Testis (tissue), 2 donors: ENCODE measurements at regions not wholly inside any gene's neighbourhood (a gene's known extent, or its start where the extent isn't known, plus 50 kb on each side); places are given as distances from the start of the nearest gene placed in this dataset.

Experiments used
- DNase-seq: peaks from one replicate; pipeline ENCODE4 v3.0.0-alpha.2; 2019
- H3K27ac ChIP-seq, 2 donors: fragments of 200-600 bp; sonication (generic); one replicate each; pipeline ENCODE4 v1.5.1; 2019
- H3K27me3 ChIP-seq: fragments of 200-600 bp; sonication (generic); one replicate; pipeline ENCODE4 v1.5.1; 2019
- H3K36me3 ChIP-seq: fragments of 200-600 bp; sonication (generic); one replicate; pipeline ENCODE4 v1.5.1; 2017; ENCODE audit warnings: low read depth; ENCODE audit errors: missing control alignments
- H3K4me1 ChIP-seq: fragments of 200-600 bp; sonication (generic); one replicate; pipeline ENCODE4 v1.5.1; 2019
- H3K4me3 ChIP-seq, 2 donors: fragments of 200-600 bp; sonication (generic); one replicate each; pipeline ENCODE4 v1.5.1; 2017 to 2019
- H3K9me3 ChIP-seq: fragments of 200-600 bp; sonication (generic); one replicate; pipeline ENCODE4 v1.5.1; 2017
- POLR2A ChIP-seq: fragments of 450-650 bp; IDR thresholded peaks from one replicate; pipeline ENCODE4 v1.6.1; 2017; ENCODE audit warnings: antibody characterized with exemption, mild to moderate bottlenecking, moderate library complexity
- WGBS, 2 donors: methylation state at CpG; one replicate each; pipeline ENCODE4 v1.1.5; 2018; 5-methylcytosine and 5-hydroxymethylcytosine counted together
- intact Hi-C: fragments of 100-400 bp; cut with DNase I; formaldehyde crosslinking; loops from one replicate; pipeline ENCODE4 v1.15.1; 2023; ENCODE audit warnings: low total_unique reads
- TF ChIP-seq, protein P1 (sequence below), 3 experiments: fragments of 450-650 bp in 2 of 3; fragments of 200-600 bp in 1 of 3; sonication (generic) in 1 of 3; IDR thresholded peaks; one replicate each; pipeline ENCODE4 v1.5.1; 2016 to 2019; ENCODE audit warnings: antibody characterized with exemption in 3 of 3, mild to moderate bottlenecking in 2 of 3, moderate library complexity in 1 of 3

DNA sequence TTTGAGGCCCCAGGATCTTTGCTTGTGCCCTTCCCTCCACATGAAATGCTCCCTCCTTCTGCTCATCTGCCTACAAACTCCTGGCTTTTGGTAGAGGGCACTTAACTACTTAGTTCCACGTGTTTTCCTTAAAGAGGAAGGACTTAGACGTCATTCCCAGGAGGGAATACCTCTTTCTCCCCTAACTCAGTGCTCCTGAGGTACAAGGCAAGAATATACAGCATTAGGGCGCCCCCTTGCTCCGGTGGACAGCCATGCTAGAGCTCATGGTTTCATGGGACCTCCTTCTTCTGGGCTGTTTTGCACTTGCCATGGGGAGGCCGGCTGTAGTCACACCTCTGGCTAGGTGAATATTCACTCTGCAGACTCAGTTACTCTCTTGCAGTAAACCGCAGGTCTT is 93.8 kb upstream of the LY86 start:
- no peak overlapping the region for H3K27ac ChIP-seq
- H3K4me1 ChIP-seq: no peaks in the 10 kb centered on the region
- H3K9me3 ChIP-seq: no peaks in the 10 kb centered on the region
- 26 to 61% methylated on average over 6 of the region's 6 CpGs for WGBS, 2 donors
- no peaks in the 10 kb centered on the region for H3K27me3 ChIP-seq
- TF ChIP-seq, protein P1, sequence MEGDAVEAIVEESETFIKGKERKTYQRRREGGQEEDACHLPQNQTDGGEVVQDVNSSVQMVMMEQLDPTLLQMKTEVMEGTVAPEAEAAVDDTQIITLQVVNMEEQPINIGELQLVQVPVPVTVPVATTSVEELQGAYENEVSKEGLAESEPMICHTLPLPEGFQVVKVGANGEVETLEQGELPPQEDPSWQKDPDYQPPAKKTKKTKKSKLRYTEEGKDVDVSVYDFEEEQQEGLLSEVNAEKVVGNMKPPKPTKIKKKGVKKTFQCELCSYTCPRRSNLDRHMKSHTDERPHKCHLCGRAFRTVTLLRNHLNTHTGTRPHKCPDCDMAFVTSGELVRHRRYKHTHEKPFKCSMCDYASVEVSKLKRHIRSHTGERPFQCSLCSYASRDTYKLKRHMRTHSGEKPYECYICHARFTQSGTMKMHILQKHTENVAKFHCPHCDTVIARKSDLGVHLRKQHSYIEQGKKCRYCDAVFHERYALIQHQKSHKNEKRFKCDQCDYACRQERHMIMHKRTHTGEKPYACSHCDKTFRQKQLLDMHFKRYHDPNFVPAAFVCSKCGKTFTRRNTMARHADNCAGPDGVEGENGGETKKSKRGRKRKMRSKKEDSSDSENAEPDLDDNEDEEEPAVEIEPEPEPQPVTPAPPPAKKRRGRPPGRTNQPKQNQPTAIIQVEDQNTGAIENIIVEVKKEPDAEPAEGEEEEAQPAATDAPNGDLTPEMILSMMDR (IDR thresholded peaks at IDR 0.05): peak in 1 of 3 experiments; percentile 26
- TF ChIP-seq POLR2A: no peak
- H3K36me3 ChIP-seq: no peaks in the 10 kb centered on the region
- intact Hi-C loops: no loop called here
- H3K4me3 ChIP-seq: no peak overlapping the region
- DNase-seq: peak; percentile 70

DNA sequence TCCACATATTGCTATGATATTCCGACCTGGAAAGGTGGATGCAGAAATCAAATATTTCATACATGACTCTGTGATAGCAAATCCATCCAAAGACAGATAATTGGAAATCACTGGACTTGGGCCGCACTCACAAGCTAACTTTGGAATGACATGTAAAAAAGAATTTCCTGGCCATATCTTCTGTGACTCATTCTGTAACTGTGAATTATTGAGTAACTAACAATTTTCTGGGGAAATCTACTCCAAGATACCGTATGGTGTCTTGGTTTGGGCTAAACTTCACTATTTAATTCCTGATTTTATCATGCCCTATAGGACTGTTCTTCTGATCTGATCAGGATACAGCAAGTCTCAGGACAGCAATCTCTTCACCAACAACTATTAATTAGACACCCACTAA is 92.7 kb upstream of the LY86 start:
- DNase-seq: no peak
- WGBS, 2 donors: 77 to 85% methylated on average over 3 of the region's 3 CpGs

DNA sequence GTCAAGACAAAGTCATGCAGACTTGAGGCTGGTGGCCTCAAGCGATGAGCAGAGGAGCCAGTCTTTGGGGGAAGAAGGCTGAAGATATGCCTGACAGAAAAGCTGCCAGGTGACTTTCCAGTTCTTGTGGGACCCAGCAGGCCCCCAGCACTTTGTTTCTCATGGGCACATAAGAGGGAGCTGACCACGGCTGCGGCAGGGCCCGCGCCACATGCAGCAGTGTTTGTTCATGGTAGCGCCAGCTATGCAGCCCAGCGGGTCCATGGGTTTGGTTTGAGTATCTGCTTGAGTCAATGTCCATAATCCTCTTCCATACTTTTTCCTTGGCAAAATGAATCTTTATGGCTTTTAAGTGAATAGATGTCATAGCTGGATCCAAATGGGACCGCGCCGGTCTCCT is 91.0 kb upstream of the LY86 start:
- no peak for TF ChIP-seq POLR2A
- H3K36me3 ChIP-seq: no peaks in the 10 kb centered on the region
- intact Hi-C loops: no loop called here
- 91 to 95% methylated on average over 7 to 10 of the region's 10 CpGs for WGBS, 2 donors
- no peaks in the 10 kb centered on the region for H3K27me3 ChIP-seq
- no peak overlapping the region for H3K27ac ChIP-seq
- H3K4me3 ChIP-seq: no peak overlapping the region
- no peak for DNase-seq
- H3K4me1 ChIP-seq: no peaks in the 10 kb centered on the region
- no peaks in the 10 kb centered on the region for H3K9me3 ChIP-seq

More for the DNA sequence above, 92.7 kb upstream of the LY86 start:
- TF ChIP-seq, protein P1 (IDR thresholded peaks at IDR 0.05): no peak
- no peak for TF ChIP-seq POLR2A
- Histone ChIP-seq H3K9me3 (no peaks in the 10 kb centered on the region), H3K36me3 (no peaks in the 10 kb centered on the region), H3K27me3 (no peaks in the 10 kb centered on the region), H3K27ac (no peak overlapping the region), H3K4me1 (no peaks in the 10 kb centered on the region), H3K4me3 (no peak overlapping the region)
- intact Hi-C loops: no loop called here

DNA sequence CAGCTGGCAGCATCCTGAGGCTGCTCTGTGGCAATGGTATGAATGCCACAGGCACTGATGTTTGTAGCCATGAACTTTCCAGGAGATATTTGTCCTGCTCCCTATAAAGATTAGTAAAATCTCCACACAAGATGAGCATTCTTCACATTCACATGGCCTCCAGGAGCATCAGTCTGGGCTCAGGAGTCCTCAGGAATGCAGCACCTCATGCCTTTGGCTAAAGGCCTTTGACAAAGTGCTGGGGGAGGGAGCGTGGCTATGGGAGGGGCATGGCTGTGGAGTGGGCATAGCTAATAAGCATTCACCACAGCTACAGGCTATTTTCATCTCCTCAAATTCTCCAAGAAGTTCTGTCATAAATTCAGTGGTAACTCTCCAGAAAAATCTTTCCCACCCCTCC is 90.5 kb upstream of the LY86 start:
- Histone ChIP-seq H3K4me1 (no peaks in the 10 kb centered on the region), H3K27ac (no peak overlapping the region), H3K9me3 (no peaks in the 10 kb centered on the region), H3K36me3 (no peaks in the 10 kb centered on the region), H3K4me3 (no peak overlapping the region), H3K27me3 (no peaks in the 10 kb centered on the region)
- TF ChIP-seq, protein P1 (IDR thresholded peaks at IDR 0.05): no peak
- TF ChIP-seq POLR2A: no peak
- intact Hi-C loops: no loop called here
- DNase-seq: no peak
- WGBS, 2 donors: 76 to 88% methylated on average over 1 of the region's 1 CpG

DNA sequence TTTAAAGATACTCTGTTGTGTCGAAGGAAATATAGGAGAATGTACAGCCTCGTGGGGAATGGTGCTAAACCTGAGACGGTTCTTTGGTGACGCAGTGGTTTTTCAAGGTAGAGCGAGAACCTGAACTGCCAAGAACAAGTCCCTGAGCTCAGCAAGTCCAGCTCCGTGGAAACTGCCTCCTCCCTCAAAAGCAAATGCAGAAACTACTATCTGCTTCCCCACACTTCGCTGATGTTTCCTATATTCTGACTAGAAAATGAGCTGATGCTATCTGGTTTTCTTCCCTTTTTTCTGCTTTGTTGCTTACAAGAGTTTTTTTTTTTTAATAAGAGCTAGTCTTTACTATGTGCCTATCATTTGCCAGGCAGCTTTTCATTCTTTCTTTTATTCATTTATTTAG is 85.3 kb upstream of the LY86 start:
- TF ChIP-seq POLR2A: no peak
- Histone ChIP-seq H3K27ac (no peak overlapping the region), H3K36me3 (no peaks in the 10 kb centered on the region), H3K4me3 (no peak overlapping the region), H3K27me3 (no peaks in the 10 kb centered on the region), H3K4me1 (no peaks in the 10 kb centered on the region), H3K9me3 (no peaks in the 10 kb centered on the region)
- no peak for DNase-seq
- intact Hi-C loops: no loop called here
- WGBS, 2 donors: 78 to 83% methylated on average over 7 of the region's 7 CpGs

DNA sequence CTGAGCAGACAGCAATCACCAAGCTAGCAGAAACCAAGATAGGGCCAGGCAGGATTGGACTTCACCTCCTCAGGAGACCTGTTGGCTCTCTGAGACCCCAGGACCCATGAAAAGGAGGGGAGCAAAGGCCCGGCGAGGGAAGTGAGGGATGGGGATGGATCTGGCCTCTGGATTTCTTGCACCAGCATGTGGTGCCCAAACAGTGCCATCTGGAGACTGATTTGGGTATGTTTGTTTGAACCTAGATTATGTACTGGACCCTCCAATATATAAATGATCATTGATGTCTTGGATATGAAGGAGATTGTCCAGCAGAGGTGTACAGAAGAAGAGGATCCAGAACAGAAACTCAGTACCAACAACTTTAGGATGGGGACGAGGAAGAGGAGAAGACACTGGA is 83.4 kb upstream of the LY86 start:
- 80 to 84% methylated on average over 3 of the region's 3 CpGs for WGBS, 2 donors
- no peak overlapping the region for H3K27ac ChIP-seq
- intact Hi-C loops: no loop called here
- H3K36me3 ChIP-seq: no peaks in the 10 kb centered on the region
- no peaks in the 10 kb centered on the region for H3K9me3 ChIP-seq
- H3K27me3 ChIP-seq: no peaks in the 10 kb centered on the region
- no peak for DNase-seq
- H3K4me1 ChIP-seq: no peaks in the 10 kb centered on the region
- no peak overlapping the region for H3K4me3 ChIP-seq
- no peak for TF ChIP-seq POLR2A
- TF ChIP-seq, protein P1 (IDR thresholded peaks at IDR 0.05): no peak
